Neuronal stem cell (in vitro differentiated cells): ENCODE measurements at regions not wholly inside any gene's neighbourhood (a gene's known extent, or its start where the extent isn't known, plus 50 kb on each side); places are given as distances from the start of the nearest gene placed in this dataset.

ENCODE experiments used
- DNase-seq: peaks from one replicate; pipeline ENCODE4 v3.0.0-alpha.2; 2013; ENCODE audit warnings: low spot score
- H2AFZ ChIP-seq: one replicate; pipeline ENCODE4 v1.6.1; 2013; ENCODE audit warnings: mild to moderate bottlenecking, low read length, inconsistent platforms
- H2AK5ac ChIP-seq: 2 replicates; pipeline ENCODE4 v1.6.1; 2013; ENCODE audit warnings: low read depth, mild to moderate bottlenecking, inconsistent platforms, low read length, moderate library complexity, mixed read lengths
- H2BK120ac ChIP-seq: 2 replicates; pipeline ENCODE4 v1.6.1; 2013; ENCODE audit warnings: low read depth, mild to moderate bottlenecking, inconsistent platforms, low read length, moderate library complexity, mixed read lengths
- H2BK12ac ChIP-seq: one replicate; pipeline ENCODE4 v1.6.1; 2013; ENCODE audit warnings: low read length, inconsistent platforms
- H2BK15ac ChIP-seq: 2 replicates; pipeline ENCODE4 v1.6.1; 2013; ENCODE audit warnings: mild to moderate bottlenecking, low read length, inconsistent platforms, mixed read lengths
- H2BK5ac ChIP-seq: one replicate; pipeline ENCODE4 v1.6.1; 2013; ENCODE audit warnings: inconsistent platforms, mild to moderate bottlenecking, low read length, moderate library complexity
- H3K14ac ChIP-seq: one replicate; pipeline ENCODE4 v1.6.1; 2013; ENCODE audit warnings: low read length, inconsistent platforms
- H3K18ac ChIP-seq: 2 replicates; pipeline ENCODE4 v1.6.1; 2013; ENCODE audit warnings: low read length, inconsistent platforms
- H3K23ac ChIP-seq: 2 replicates; pipeline ENCODE4 v1.6.1; 2013; ENCODE audit warnings: low read depth, mild to moderate bottlenecking, mixed read lengths, low read length, inconsistent platforms; ENCODE audit not compliant: poor library complexity
- H3K27ac ChIP-seq: replicated peaks from 3 replicates; pipeline ENCODE4 v1.5.1; 2013; ENCODE audit warnings: low read length, inconsistent platforms
- H3K27me3 ChIP-seq, 3 experiments: 2 replicates each; pipeline ENCODE4 v1.6.1; 2013; ENCODE audit warnings: low read length in 3 of 3, mild to moderate bottlenecking in 2 of 3, inconsistent platforms in 1 of 3, low read depth in 1 of 3, mixed read lengths in 1 of 3, moderate library complexity in 1 of 3; ENCODE audit not compliant: control insufficient read depth in 3 of 3, insufficient read depth in 3 of 3
- H3K36me3 ChIP-seq, 2 donors: replicated peaks in 1 of 2; 2 replicates each; pipeline ENCODE4 v1.6.1; 2013; ENCODE audit warnings: low read length in 2 of 2; ENCODE audit not compliant: control insufficient read depth in 2 of 2, insufficient read depth in 2 of 2
- H3K4ac ChIP-seq: 2 replicates; pipeline ENCODE4 v1.6.1; 2013; ENCODE audit warnings: inconsistent platforms, mild to moderate bottlenecking, low read length, moderate library complexity
- H3K4me1 ChIP-seq, 2 donors: 1 replicate in 1 of 2; 2 replicates in 1 of 2; pipeline ENCODE4 v1.6.1; 2013; ENCODE audit warnings: low read length in 2 of 2, low read depth in 1 of 2; ENCODE audit not compliant: control insufficient read depth in 2 of 2, insufficient read depth in 1 of 2
- H3K4me2 ChIP-seq: one replicate; pipeline ENCODE4 v1.6.1; 2013; ENCODE audit warnings: mild to moderate bottlenecking, low read length, inconsistent platforms; ENCODE audit not compliant: insufficient read depth, poor library complexity, severe bottlenecking
- H3K4me3 ChIP-seq, 2 donors: 2 replicates each; pipeline ENCODE4 v1.5.1; 2013; ENCODE audit warnings: low read length in 2 of 2, mild to moderate bottlenecking in 2 of 2, inconsistent platforms in 1 of 2, moderate library complexity in 1 of 2
- H3K79me1 ChIP-seq: one replicate; pipeline ENCODE4 v1.6.1; 2013; ENCODE audit warnings: low read depth, mild to moderate bottlenecking, inconsistent platforms, low read length, moderate library complexity
- H3K9ac ChIP-seq: one replicate; pipeline ENCODE4 v1.6.1; 2013; ENCODE audit warnings: mild to moderate bottlenecking, low read depth, low read length, inconsistent platforms; ENCODE audit not compliant: poor library complexity
- H3K9me3 ChIP-seq, 2 donors: replicated peaks in 1 of 2; 2 replicates each; pipeline versions ENCODE3 to v1.6.1; 2013; ENCODE audit warnings: low read length in 2 of 2, mild to moderate bottlenecking in 2 of 2, inconsistent platforms in 1 of 2, low read depth in 1 of 2, mixed read lengths in 1 of 2, moderate library complexity in 1 of 2; ENCODE audit not compliant: control insufficient read depth in 2 of 2, insufficient read depth in 1 of 2
- H4K8ac ChIP-seq: one replicate; pipeline ENCODE4 v1.6.1; 2013; ENCODE audit warnings: low read depth, mild to moderate bottlenecking, inconsistent platforms, low read length, moderate library complexity
- H4K91ac ChIP-seq: one replicate; pipeline ENCODE4 v1.6.1; 2013; ENCODE audit warnings: low read length, low read depth, mild to moderate bottlenecking, inconsistent platforms; ENCODE audit not compliant: poor library complexity
- WGBS, 2 donors: extraction: QIAGEN DNeasy Blood & Tissue Kit; methylation state at CpG; one replicate each; pipeline ENCODE4 v1.1.7; 2013; ENCODE audit warnings: missing lambda C conversion rate in 2 of 2, mixed read lengths in 1 of 2; ENCODE audit not compliant: insufficient read length in 2 of 2, insufficient replicate concordance in 1 of 2; ENCODE audit errors: extremely low coverage in 2 of 2; 5-methylcytosine and 5-hydroxymethylcytosine counted together

DNA sequence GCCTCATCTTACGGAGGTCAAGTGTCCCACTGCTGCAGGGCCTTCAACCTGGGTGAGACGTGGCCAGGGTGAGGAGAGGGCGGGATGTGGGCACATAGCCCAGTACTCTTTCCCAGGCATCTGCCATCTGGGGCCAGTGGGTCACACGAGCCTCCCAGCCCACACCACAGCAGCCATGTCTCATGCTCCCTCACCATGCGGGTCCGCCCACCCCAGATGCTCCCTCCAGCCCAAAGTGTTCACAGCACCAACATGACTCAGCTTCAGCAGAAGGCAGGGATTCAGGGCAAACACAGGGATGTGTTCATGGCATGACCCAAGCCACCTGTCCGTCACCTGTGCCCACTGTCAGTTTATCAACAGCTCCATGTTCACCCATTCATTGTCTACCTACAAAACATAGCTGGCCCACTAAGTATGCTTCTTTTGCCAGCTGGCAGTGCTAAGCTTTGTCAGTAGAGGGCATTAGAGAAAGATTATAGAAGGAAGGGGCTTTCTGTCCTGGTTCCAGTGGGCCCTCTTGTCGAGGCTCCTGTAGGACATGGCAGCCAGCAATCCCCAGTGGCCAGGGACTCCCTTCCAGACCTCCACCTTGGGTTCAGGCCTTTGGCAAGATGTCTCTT lies 109.2 kb downstream of the FOXF2 start:
- H3K23ac ChIP-seq = peak overlapping the region; percentile 6
- peak overlapping the region; percentile 41 for H2BK15ac ChIP-seq
- no peak for DNase-seq
- H3K14ac ChIP-seq = no peak overlapping the region
- no peak overlapping the region for H3K4ac ChIP-seq
- H2AFZ ChIP-seq = no peak overlapping the region
- no peak overlapping the region for H2BK120ac ChIP-seq
- no peak overlapping the region for H3K27ac ChIP-seq
- H2BK12ac ChIP-seq = no peak overlapping the region
- H3K4me2 ChIP-seq = no peak overlapping the region
- WGBS, 2 donors = no CpG with 5 or more reads among the region's 8 CpGs
- no peaks in the 10 kb centered on the region for H3K79me1 ChIP-seq
- H2AK5ac ChIP-seq = no peak overlapping the region
- no peak overlapping the region for H4K8ac ChIP-seq
- H3K18ac ChIP-seq = peak overlapping the region; percentile 69
- H3K9me3 ChIP-seq = peaks cover 0 to 1% of the 10 kb centered on the region in 2 donors
- peaks cover 0 to 11% of the 10 kb centered on the region in 2 donors for H3K4me1 ChIP-seq
- H4K91ac ChIP-seq = no peak overlapping the region
- no peaks in the 10 kb centered on the region for H3K36me3 ChIP-seq
- no peaks in the 10 kb centered on the region for H3K27me3 ChIP-seq
- H3K9ac ChIP-seq = no peak overlapping the region
- H3K4me3 ChIP-seq = peak overlapping the region in 1 of 2 donors; percentile 49
- no peak overlapping the region for H2BK5ac ChIP-seq

DNA sequence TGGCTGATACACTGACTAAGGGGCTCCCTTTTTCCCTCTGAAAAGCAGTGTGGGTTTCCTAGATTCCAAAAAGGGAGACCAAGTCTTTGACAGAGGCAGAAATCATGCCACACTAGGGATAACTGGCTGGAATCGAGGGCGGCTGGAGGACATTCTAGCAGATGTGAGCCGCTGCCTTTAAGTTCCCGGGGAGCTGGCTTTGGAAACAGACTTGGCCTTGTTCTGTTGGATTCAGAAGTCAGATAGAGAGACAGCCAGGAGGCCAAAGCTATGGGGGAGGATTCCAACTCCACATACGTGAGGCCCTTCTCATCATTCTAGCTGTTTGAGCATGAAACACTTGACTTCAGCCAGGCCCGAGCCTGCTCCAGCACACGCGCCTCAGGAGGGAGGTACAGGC lies 109.9 kb upstream of the FOXC1 start:
- Histone ChIP-seq H3K9ac (no peak overlapping the region), H3K9me3 (peaks cover 0 to 1% of the 10 kb centered on the region in 2 donors), H2BK15ac (no peak overlapping the region), H2BK120ac (no peak overlapping the region), H3K27ac (no peak overlapping the region), H4K8ac (no peak overlapping the region), H3K36me3 (no peaks in the 10 kb centered on the region), H2BK12ac (no peak overlapping the region), H3K4me2 (no peak overlapping the region), H3K4me1 (peaks cover 0 to 11% of the 10 kb centered on the region in 2 donors), H3K18ac (no peak overlapping the region), H3K14ac (no peak overlapping the region), H3K79me1 (no peaks in the 10 kb centered on the region), H2AK5ac (no peak overlapping the region), H3K4me3 (no peak overlapping the region), H3K27me3 (no peaks in the 10 kb centered on the region), H2BK5ac (no peak overlapping the region), H4K91ac (no peak overlapping the region), H3K23ac (no peak overlapping the region), H3K4ac (no peak overlapping the region), H2AFZ (no peak overlapping the region)
- WGBS, 2 donors = no CpG with 5 or more reads among the region's 8 CpGs
- no peak for DNase-seq

GRCh38 chr6:1500913-1501312 lies 108.8 kb upstream of the FOXC1 start:
- Histone ChIP-seq H3K18ac (no peak overlapping the region), H3K36me3 (no peaks in the 10 kb centered on the region), H2AFZ (no peak overlapping the region), H3K27me3 (no peaks in the 10 kb centered on the region), H3K4me1 (peaks cover 0 to 11% of the 10 kb centered on the region in 2 donors), H2BK15ac (no peak overlapping the region), H3K23ac (no peak overlapping the region), H3K9me3 (no peaks in the 10 kb centered on the region), H3K79me1 (no peaks in the 10 kb centered on the region), H3K27ac (no peak overlapping the region), H3K14ac (no peak overlapping the region), H2AK5ac (no peak overlapping the region), H3K4me2 (no peak overlapping the region), H4K91ac (no peak overlapping the region), H4K8ac (no peak overlapping the region), H3K9ac (no peak overlapping the region), H3K4ac (no peak overlapping the region), H2BK120ac (no peak overlapping the region), H2BK5ac (no peak overlapping the region), H2BK12ac (no peak overlapping the region), H3K4me3 (no peak overlapping the region)
- no peak for DNase-seq
- WGBS, 2 donors = no CpG with 5 or more reads among the region's 11 CpGs

- Histone ChIP-seq H3K14ac (no peak overlapping the region), H3K23ac (no peak overlapping the region), H3K4me2 (no peak overlapping the region), H2BK15ac (no peak overlapping the region), H3K4me3 (no peak overlapping the region), H3K36me3 (no peaks in the 10 kb centered on the region), H3K9ac (no peak overlapping the region), H2BK5ac (no peak overlapping the region), H3K18ac (no peak overlapping the region), H2AFZ (no peak overlapping the region), H2AK5ac (no peak overlapping the region), H4K91ac (no peak overlapping the region), H3K27me3 (no peaks in the 10 kb centered on the region), H2BK12ac (no peak overlapping the region), H3K27ac (no peak overlapping the region), H4K8ac (no peak overlapping the region), H3K9me3 (no peaks in the 10 kb centered on the region), H3K79me1 (no peaks in the 10 kb centered on the region), H3K4me1 (peaks cover 0 to 11% of the 10 kb centered on the region in 2 donors), H3K4ac (no peak overlapping the region), H2BK120ac (no peak overlapping the region)
- 100% methylated on average over 1 of the region's 7 CpGs; no CpG with 5 or more reads in 1 of the 2 donors for WGBS, 2 donors
- DNase-seq = no peak
Observed at GRCh38 chr6:1502041-1502440, 107.7 kb upstream of the FOXC1 start.
